ENCODE measurements at regions not wholly inside any gene's neighbourhood (a gene's known extent, or its start where the extent isn't known, plus 50 kb on each side); places are given as distances from the start of the nearest gene placed in this dataset.

DNA sequence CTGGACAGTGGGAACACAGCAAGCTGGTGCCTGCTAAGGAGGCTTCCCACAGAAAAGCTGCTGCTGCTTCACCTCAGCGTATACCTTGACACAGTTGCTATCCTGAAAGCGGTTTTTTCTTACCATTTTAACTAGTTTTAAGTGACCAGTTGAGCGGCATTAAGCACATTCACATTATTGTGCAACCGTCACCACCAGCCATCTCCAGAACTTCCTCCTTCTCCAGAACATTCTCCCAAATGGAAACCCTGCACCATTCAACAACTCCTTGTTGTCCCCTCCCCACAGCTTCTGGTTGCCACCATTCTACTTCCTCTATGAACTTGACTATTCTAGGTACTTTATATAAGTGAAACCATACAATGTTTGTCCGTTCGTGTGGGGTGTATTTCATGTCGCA lies 169.9 kb downstream of the SNX10 start:
- TF ChIP-seq, protein P1, sequence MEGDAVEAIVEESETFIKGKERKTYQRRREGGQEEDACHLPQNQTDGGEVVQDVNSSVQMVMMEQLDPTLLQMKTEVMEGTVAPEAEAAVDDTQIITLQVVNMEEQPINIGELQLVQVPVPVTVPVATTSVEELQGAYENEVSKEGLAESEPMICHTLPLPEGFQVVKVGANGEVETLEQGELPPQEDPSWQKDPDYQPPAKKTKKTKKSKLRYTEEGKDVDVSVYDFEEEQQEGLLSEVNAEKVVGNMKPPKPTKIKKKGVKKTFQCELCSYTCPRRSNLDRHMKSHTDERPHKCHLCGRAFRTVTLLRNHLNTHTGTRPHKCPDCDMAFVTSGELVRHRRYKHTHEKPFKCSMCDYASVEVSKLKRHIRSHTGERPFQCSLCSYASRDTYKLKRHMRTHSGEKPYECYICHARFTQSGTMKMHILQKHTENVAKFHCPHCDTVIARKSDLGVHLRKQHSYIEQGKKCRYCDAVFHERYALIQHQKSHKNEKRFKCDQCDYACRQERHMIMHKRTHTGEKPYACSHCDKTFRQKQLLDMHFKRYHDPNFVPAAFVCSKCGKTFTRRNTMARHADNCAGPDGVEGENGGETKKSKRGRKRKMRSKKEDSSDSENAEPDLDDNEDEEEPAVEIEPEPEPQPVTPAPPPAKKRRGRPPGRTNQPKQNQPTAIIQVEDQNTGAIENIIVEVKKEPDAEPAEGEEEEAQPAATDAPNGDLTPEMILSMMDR (conservative IDR thresholded peaks at IDR 0.05 in 1 of 2, IDR thresholded peaks at IDR 0.05 in 1 of 2; ENCODE audit: extremely low read depth in 1 of 2, insufficient read depth in 1 of 2, low read depth in 1 of 2, low read length in 2 of 2): no peak
- no peak for TF ChIP-seq EZH2 (IDR thresholded peaks at IDR 0.05; ENCODE audit: borderline replicate concordance, low read length)
